Endodermal cell (in vitro differentiated cells): ENCODE measurements at regions not wholly inside any gene's neighbourhood (a gene's known extent, or its start where the extent isn't known, plus 50 kb on each side); places are given as distances from the start of the nearest gene placed in this dataset.

Experiments used
- DNase-seq: peaks from one replicate; pipeline ENCODE4 v3.0.0-alpha.2; 2017
- H3K27ac ChIP-seq: 2 replicates; pipeline ENCODE4 v1.5.1; 2013; ENCODE audit warnings: mild to moderate bottlenecking, low read depth, low read length, moderate library complexity
- H3K27me3 ChIP-seq: 2 replicates; pipeline ENCODE4 v1.6.1; 2013; ENCODE audit warnings: mild to moderate bottlenecking, low read length, moderate library complexity; ENCODE audit not compliant: insufficient read depth, control insufficient read depth, poor library complexity, severe bottlenecking
- H3K36me3 ChIP-seq: 2 replicates; pipeline ENCODE4 v1.7.0; 2013; ENCODE audit warnings: mild to moderate bottlenecking, low read length, moderate library complexity; ENCODE audit not compliant: control insufficient read depth, insufficient read depth
- H3K4me1 ChIP-seq: one replicate; pipeline ENCODE4 v1.7.0; 2013; ENCODE audit warnings: low read length; ENCODE audit not compliant: control insufficient read depth, insufficient read depth
- H3K4me3 ChIP-seq: 2 replicates; pipeline ENCODE4 v1.5.1; 2013; ENCODE audit warnings: mild to moderate bottlenecking, low read length, moderate library complexity
- H3K9ac ChIP-seq: 2 replicates; pipeline ENCODE4 v1.6.1; 2013; ENCODE audit warnings: mild to moderate bottlenecking, low read length, moderate library complexity; ENCODE audit not compliant: poor library complexity, severe bottlenecking; ENCODE audit errors: extremely low read depth
- H3K9me3 ChIP-seq: 2 replicates; pipeline ENCODE4 v1.6.1; 2013; ENCODE audit warnings: mild to moderate bottlenecking, low read length, moderate library complexity; ENCODE audit not compliant: control insufficient read depth
- H3K27ac Mint-ChIP-seq: 2 replicates; pipeline ENCODE4 v1.8.0; 2020; ENCODE audit warnings: mixed read lengths
- H3K27me3 Mint-ChIP-seq: 2 replicates; pipeline ENCODE4 v1.8.0; 2021; ENCODE audit warnings: mild to moderate bottlenecking, mixed read lengths; ENCODE audit not compliant: insufficient read depth
- H3K36me3 Mint-ChIP-seq: 2 replicates; pipeline ENCODE4 v1.8.0; 2020; ENCODE audit warnings: low read depth, mixed read lengths
- H3K4me1 Mint-ChIP-seq: 2 replicates; pipeline ENCODE4 v1.8.0; 2020; ENCODE audit warnings: mixed read lengths
- H3K4me3 Mint-ChIP-seq: 2 replicates; pipeline ENCODE4 v1.8.0; 2020; ENCODE audit warnings: mild to moderate bottlenecking, moderate library complexity, mixed read lengths
- H3K9me3 Mint-ChIP-seq: 2 replicates; pipeline ENCODE4 v1.8.0; 2020; ENCODE audit warnings: mild to moderate bottlenecking, mixed read lengths
- WGBS, 2 experiments: methylation state at CpG; one replicate each; pipeline versions ENCODE4 v1.1.5 to v1.1.7; 2013; ENCODE audit warnings: missing lambda C conversion rate in 2 of 2, mixed read lengths in 1 of 2; ENCODE audit not compliant: insufficient coverage in 1 of 2, insufficient read length in 1 of 2; 5-methylcytosine and 5-hydroxymethylcytosine counted together
- TF ChIP-seq, protein P1 (sequence below): fragments of 200-600 bp; sonication (generic); conservative IDR thresholded peaks from 2 replicates; pipeline ENCODE4 v1.5.0; 2021; ENCODE audit warnings: antibody characterized with exemption, mild to moderate bottlenecking

DNA sequence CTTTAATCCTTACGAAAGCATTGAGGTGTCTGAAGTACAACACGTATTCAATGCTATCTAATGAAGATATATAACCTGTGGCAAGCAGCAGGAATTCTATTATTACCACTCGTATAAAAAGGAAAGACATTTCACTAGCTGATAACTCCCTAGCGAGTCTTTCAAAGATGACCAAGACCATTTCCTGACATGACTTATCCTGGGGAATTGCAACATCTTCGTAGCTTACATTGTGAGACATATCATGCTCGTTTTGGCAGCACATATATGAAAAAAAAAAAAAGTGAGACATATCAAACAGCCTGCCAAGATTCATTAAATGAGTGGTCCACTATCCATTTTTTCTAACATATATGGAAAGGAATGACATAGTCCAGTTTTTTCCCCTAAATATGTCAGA is 337.0 kb downstream of the FSCB start:
- Histone ChIP-seq H3K9me3 (no peaks in the 10 kb centered on the region), H3K27ac (no peak overlapping the region), H3K9ac (no peak overlapping the region), H3K36me3 (no peaks in the 10 kb centered on the region), H3K4me1 (no peaks in the 10 kb centered on the region), H3K4me3 (no peak overlapping the region), H3K27me3 (no peaks in the 10 kb centered on the region)
- H3K9me3 Mint-ChIP-seq, result peaks cover 5% of the 10 kb centered on the region
- no peak overlapping the region for H3K27ac Mint-ChIP-seq
- no peaks in the 10 kb centered on the region for H3K27me3 Mint-ChIP-seq
- TF ChIP-seq, protein P1, sequence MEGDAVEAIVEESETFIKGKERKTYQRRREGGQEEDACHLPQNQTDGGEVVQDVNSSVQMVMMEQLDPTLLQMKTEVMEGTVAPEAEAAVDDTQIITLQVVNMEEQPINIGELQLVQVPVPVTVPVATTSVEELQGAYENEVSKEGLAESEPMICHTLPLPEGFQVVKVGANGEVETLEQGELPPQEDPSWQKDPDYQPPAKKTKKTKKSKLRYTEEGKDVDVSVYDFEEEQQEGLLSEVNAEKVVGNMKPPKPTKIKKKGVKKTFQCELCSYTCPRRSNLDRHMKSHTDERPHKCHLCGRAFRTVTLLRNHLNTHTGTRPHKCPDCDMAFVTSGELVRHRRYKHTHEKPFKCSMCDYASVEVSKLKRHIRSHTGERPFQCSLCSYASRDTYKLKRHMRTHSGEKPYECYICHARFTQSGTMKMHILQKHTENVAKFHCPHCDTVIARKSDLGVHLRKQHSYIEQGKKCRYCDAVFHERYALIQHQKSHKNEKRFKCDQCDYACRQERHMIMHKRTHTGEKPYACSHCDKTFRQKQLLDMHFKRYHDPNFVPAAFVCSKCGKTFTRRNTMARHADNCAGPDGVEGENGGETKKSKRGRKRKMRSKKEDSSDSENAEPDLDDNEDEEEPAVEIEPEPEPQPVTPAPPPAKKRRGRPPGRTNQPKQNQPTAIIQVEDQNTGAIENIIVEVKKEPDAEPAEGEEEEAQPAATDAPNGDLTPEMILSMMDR, result no peak
- H3K36me3 Mint-ChIP-seq, result no peaks in the 10 kb centered on the region
- H3K4me1 Mint-ChIP-seq, result peaks cover 2% of the 10 kb centered on the region
- DNase-seq, result no peak
- no peak overlapping the region for H3K4me3 Mint-ChIP-seq
- WGBS, 2 experiments, result 83 to 93% methylated on average over 6 of the region's 6 CpGs

GRCh38 chr14:44168566-44168965 is 338.5 kb downstream of the FSCB start:
- no peaks in the 10 kb centered on the region for H3K27me3 Mint-ChIP-seq
- H3K9me3 Mint-ChIP-seq, result no peaks in the 10 kb centered on the region
- DNase-seq, result no peak
- H3K27ac Mint-ChIP-seq, result no peak overlapping the region
- H3K27ac ChIP-seq, result no peak overlapping the region
- no peaks in the 10 kb centered on the region for H3K9me3 ChIP-seq
- no peaks in the 10 kb centered on the region for H3K4me1 ChIP-seq
- peaks cover 7% of the 10 kb centered on the region for H3K4me1 Mint-ChIP-seq
- H3K36me3 ChIP-seq, result no peaks in the 10 kb centered on the region
- no peaks in the 10 kb centered on the region for H3K36me3 Mint-ChIP-seq
- H3K4me3 Mint-ChIP-seq, result no peak overlapping the region
- no peaks in the 10 kb centered on the region for H3K27me3 ChIP-seq
- TF ChIP-seq, protein P1, result no peak
- no peak overlapping the region for H3K9ac ChIP-seq
- no peak overlapping the region for H3K4me3 ChIP-seq

GRCh38 chr14:44166611-44167010 is 340.5 kb downstream of the FSCB start:
- no peak for DNase-seq
- H3K27me3 Mint-ChIP-seq, result no peaks in the 10 kb centered on the region
- peaks cover 13% of the 10 kb centered on the region for H3K9me3 ChIP-seq
- H3K36me3 ChIP-seq, result no peaks in the 10 kb centered on the region
- H3K4me1 Mint-ChIP-seq, result peaks cover 7% of the 10 kb centered on the region
- TF ChIP-seq, protein P1, result no peak
- H3K4me1 ChIP-seq, result no peaks in the 10 kb centered on the region
- 97 to 100% methylated on average over 1 of the region's 2 CpGs for WGBS, 2 experiments
- H3K9ac ChIP-seq, result no peak overlapping the region
- peaks cover 3% of the 10 kb centered on the region for H3K36me3 Mint-ChIP-seq
- no peak overlapping the region for H3K27ac Mint-ChIP-seq
- no peak overlapping the region for H3K4me3 Mint-ChIP-seq
- H3K4me3 ChIP-seq, result no peak overlapping the region
- no peaks in the 10 kb centered on the region for H3K27me3 ChIP-seq
- H3K9me3 Mint-ChIP-seq, result peaks cover 8% of the 10 kb centered on the region
- no peak overlapping the region for H3K27ac ChIP-seq
